KOPT-K1 (cell line): ENCODE measurements at regions not wholly inside any gene's neighbourhood (a gene's known extent, or its start where the extent isn't known, plus 50 kb on each side); places are given as distances from the start of the nearest gene placed in this dataset.

ENCODE experiments used
- H3K27ac ChIP-seq: fragments of 200-600 bp; sonication (generic); 2 replicates; pipeline ENCODE4 v1.5.1; 2016; ENCODE audit warnings: antibody characterized with exemption, mild to moderate bottlenecking, low read depth, low read length; ENCODE audit not compliant: poor library complexity, severe bottlenecking
- H3K36me3 ChIP-seq: fragments of 200-600 bp; sonication (generic); 2 replicates; pipeline ENCODE4 v1.5.1; 2017; ENCODE audit warnings: antibody characterized with exemption, mild to moderate bottlenecking, low read length, moderate library complexity; ENCODE audit not compliant: insufficient read depth
- H3K9me3 ChIP-seq: fragments of 200-600 bp; sonication (generic); 2 replicates; pipeline ENCODE4 v1.5.1; 2017; ENCODE audit warnings: antibody characterized with exemption, low read length, mild to moderate bottlenecking; ENCODE audit not compliant: insufficient read depth, poor library complexity, severe bottlenecking

GRCh38 chr5:2017540-2018389, 135.0 kb upstream of the IRX4 start:
- H3K27ac ChIP-seq: no peak overlapping the region
- no peaks in the 10 kb centered on the region for H3K36me3 ChIP-seq
- no peaks in the 10 kb centered on the region for H3K9me3 ChIP-seq

GRCh38 chr5:2015961-2016360, 133.2 kb upstream of the IRX4 start:
- Histone ChIP-seq H3K36me3 (no peaks in the 10 kb centered on the region), H3K9me3 (no peaks in the 10 kb centered on the region), H3K27ac (no peak overlapping the region)

GRCh38 chr5:2015124-2015848, 132.6 kb upstream of the IRX4 start:
- no peaks in the 10 kb centered on the region for H3K9me3 ChIP-seq
- no peak overlapping the region for H3K27ac ChIP-seq
- no peaks in the 10 kb centered on the region for H3K36me3 ChIP-seq

GRCh38 chr5:2014058-2014610, 131.4 kb upstream of the IRX4 start:
- Histone ChIP-seq H3K36me3 (no peaks in the 10 kb centered on the region), H3K9me3 (no peaks in the 10 kb centered on the region), H3K27ac (no peak overlapping the region)

GRCh38 chr5:2013301-2014057, 130.8 kb upstream of the IRX4 start:
- Histone ChIP-seq H3K27ac (no peak overlapping the region), H3K36me3 (no peaks in the 10 kb centered on the region), H3K9me3 (no peaks in the 10 kb centered on the region)

- no peak overlapping the region for H3K27ac ChIP-seq
- no peaks in the 10 kb centered on the region for H3K36me3 ChIP-seq
- no peaks in the 10 kb centered on the region for H3K9me3 ChIP-seq
These were observed 130.2 kb upstream of the IRX4 start for GRCh38 chr5:2012885-2013284.

- H3K9me3 ChIP-seq: no peaks in the 10 kb centered on the region
- H3K36me3 ChIP-seq: no peaks in the 10 kb centered on the region
- H3K27ac ChIP-seq: no peak overlapping the region
These were observed 129.0 kb upstream of the IRX4 start for GRCh38 chr5:2011481-2012411.

- Histone ChIP-seq H3K27ac (no peak overlapping the region), H3K9me3 (no peaks in the 10 kb centered on the region), H3K36me3 (no peaks in the 10 kb centered on the region)
These were observed 128.2 kb upstream of the IRX4 start for GRCh38 chr5:2010940-2011339.

- H3K36me3 ChIP-seq: no peaks in the 10 kb centered on the region
- H3K9me3 ChIP-seq: no peaks in the 10 kb centered on the region
- H3K27ac ChIP-seq: no peak overlapping the region
These were observed 127.5 kb upstream of the IRX4 start for GRCh38 chr5:2009986-2010914.

- no peaks in the 10 kb centered on the region for H3K9me3 ChIP-seq
These were observed 126.3 kb upstream of the IRX4 start for GRCh38 chr5:2008851-2009629.

GRCh38 chr5:2007878-2008501, 125.3 kb upstream of the IRX4 start:
- Histone ChIP-seq H3K36me3 (no peaks in the 10 kb centered on the region), H3K27ac (no peak overlapping the region), H3K9me3 (no peaks in the 10 kb centered on the region)

More at GRCh38 chr5:2008851-2009629, 126.3 kb upstream of the IRX4 start:
- Histone ChIP-seq H3K36me3 (no peaks in the 10 kb centered on the region), H3K27ac (no peak overlapping the region)

- no peak overlapping the region for H3K27ac ChIP-seq
- no peaks in the 10 kb centered on the region for H3K36me3 ChIP-seq
- H3K9me3 ChIP-seq: no peaks in the 10 kb centered on the region
These were observed 124.8 kb upstream of the IRX4 start for GRCh38 chr5:2007496-2007877.
